GM18867 (cell line): ENCODE measurements at regions not wholly inside any gene's neighbourhood (a gene's known extent, or its start where the extent isn't known, plus 50 kb on each side); places are given as distances from the start of the nearest gene placed in this dataset.

Experiments used
- ATAC-seq: cut with Tn5 transposase; IDR thresholded peaks from one replicate; pipeline ENCODE4 v1.9.1; 2021; ENCODE audit warnings: mild to moderate bottlenecking, moderate library complexity; ENCODE audit not compliant: unreplicated experiment

DNA sequence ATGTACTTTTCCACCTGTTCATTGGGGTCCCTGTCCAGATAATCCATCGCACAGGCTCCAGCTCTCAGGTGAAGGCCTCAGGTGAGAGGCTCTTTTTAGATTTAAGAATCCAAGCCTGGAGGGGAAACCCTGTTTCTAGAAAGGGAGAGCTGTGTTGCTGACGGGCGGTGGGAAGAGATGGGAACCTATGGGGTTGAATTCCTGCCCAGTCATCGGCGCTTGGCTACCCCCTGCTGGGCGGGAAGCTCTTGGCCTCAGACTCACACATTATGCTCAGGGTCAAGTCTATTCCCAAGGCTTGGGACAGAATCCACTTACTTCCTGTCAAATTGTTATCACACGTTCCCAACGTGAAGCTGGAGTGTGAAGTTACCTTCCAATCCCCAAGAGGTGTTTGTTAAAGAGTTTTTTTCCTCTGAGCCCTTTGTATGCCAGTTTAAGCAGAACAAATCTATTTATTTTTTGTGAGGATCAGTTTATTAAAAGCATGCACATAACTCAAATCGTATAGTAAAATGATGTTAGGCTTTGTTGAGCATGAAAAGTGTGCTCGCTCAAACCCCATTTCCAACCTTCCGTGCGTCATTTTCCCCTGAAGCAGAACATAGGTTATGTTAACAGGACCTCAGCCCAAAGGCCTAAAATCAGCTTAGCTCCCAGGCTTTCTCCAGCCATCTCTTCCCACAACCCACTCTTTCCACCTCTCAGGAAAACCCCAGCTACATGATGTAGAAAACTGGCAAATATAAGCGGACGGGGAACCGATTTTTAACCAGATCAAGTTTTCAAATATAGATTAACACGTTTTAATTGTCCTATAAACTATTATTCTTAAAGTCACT, 181.7 kb upstream of the ETAA1 start:
- ATAC-seq = no peak

DNA sequence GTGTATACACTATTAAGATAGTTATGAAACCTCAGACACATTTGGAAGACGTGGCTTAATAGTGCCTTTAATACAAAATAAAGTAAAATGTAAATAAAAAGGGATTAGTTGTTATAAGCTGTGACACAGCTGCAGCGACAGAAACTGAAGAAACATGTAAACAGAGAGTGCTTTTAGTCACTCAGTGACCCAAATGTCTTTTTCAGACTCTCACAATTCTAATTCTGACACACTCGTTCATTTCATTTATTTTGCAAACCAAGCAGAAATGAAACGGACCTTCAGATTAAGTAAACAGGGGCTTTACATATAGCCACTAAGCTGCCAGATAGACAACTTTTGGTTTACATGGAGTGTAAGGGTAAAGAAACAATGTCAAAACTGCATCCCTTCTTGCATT, 181.0 kb upstream of the ETAA1 start:
- ATAC-seq = no peak

DNA sequence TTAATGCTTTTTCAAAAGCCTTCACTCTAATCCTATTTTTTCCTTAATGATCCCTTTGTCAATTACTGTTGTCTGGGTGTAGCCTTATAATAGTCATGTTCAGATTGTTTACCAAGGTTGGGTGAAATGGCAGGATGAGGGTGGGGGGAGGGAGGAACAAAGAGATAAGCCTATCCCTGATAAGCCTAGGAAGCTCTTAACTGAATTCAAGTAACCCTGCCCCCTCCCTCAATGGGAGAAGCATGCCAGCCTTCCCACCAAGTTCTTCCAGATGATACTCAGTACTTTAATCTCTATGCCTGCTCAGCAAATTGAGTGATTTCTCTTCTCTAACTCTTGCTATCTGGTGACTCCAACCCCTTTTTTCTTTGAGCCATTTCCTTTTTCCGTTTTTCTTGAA, 180.3 kb upstream of the ETAA1 start:
- ATAC-seq = no peak

DNA sequence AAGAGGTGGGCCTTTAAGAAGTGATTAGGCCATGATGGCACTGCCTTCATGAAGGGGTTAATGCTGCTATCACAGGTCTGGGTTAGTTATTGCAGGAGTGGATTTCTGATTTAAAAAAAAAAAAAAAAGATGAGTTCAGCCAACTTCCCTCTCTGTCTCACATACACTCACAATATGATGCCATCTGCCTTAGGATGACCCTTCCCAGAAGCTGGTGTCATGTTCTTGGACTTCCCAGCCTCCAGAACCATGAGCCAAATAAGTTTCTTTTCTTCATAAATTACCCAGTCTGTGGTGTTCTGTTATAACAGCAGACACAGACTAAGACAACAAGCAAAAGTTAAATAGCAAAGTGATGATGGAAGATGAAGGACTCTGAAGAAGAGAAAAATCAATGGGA, 179.7 kb upstream of the ETAA1 start:
- no peak for ATAC-seq

DNA sequence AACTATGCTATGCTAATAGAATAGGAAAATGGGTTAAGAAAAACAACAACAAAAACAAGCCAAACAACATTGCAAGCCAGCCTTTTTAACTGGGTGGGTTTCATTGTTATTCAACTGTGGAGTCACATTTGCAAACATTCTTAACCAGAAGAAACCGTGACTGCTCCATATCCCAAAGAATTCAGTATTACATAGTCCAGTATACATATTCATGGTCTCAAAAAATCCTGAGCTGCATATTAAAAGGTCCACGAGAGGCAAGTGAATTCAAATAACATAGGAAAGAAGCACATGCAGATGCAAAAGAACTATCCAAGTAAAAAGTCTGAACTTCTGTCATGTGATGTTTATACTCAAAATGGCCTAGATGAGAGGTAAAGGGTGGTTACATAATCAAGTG, 179.1 kb upstream of the ETAA1 start:
- no peak for ATAC-seq

DNA sequence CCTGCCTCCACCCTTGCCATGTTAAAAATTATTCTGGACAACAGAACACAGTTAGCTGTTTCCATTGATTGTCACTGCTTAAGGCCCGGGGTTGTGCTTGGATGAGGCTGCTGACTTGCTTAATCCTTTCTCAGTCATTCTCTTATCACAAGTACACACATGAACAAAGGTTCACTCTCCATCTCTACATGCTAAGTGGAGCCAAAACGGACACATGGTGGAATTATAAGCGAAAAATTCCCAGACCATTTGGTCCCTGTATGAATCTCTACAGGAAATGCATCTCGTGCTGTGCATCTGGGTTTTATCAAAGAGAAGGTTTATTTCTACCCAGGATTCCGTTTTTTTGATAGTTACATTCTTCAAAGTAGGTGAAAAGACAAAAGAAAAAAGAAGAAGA, 177.5 kb upstream of the ETAA1 start:
- ATAC-seq = no peak

DNA sequence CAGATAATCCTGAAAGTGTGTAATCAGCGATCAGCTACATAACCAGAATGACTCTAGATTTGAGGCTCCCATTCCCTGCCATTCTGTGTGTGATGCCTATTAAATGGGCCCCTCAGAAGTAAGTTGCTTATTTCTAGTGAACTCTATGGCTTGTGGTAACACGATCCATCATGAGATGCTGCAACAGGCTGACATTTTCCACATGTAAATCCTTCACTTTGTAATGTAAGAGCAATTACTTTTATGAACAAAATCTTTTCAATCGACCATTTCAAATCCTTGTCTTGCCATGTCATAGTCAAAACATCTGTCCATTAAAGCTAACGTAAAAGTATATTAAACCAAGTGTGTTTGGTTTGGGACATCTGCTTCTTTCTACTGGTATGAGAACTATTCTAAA, 175.9 kb upstream of the ETAA1 start:
- no peak for ATAC-seq

DNA sequence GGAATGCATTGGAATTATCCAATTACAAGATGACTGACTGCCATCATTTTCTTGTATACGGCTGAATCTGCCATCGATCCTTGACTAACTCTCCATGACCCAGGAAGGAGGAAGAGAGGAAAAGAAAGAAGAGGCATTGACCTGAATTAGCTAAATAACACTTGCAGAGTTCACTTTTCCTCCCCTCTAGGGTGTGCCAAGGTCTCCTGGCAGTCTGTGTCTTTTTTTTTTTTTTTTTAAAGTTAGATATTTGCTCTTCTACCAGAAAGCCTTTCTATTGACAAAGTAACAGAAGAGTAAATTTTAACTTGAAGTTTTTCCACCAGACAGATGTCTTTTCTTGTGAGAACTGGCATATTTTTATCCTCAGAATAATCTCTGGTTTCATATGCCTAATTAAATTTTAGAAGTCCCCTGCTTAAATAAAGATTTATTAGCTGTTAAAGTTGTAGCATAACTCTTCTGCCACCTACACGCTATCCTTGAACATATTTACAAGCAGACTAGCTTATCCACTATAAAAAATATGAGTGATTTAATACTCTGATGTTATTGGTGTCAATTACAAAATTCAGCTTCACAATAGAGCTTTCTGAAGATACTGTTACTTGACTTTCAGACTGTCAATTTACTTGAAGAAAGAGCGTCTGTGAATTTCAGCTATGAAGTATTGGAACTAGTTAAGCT, 171.7 kb upstream of the ETAA1 start:
- no peak for ATAC-seq

DNA sequence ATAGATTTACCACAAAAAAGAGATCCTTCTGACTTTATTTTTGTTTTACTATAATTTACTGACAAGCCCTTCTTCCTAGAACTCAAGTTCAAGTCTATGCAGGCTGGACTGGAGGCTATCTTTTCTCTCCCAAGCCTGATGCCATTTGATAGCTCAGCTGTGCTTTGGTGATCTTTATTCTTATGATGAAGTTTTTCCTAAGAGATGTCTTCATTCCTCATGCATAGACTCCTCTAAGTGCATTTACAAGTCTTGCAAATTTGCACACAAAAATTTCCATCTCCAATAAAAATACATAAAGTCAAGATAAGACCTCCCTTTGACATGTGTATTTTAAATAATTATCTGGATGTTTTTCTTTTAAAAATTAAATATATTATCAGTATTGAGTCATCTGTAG, 167.4 kb upstream of the ETAA1 start:
- no peak for ATAC-seq

DNA sequence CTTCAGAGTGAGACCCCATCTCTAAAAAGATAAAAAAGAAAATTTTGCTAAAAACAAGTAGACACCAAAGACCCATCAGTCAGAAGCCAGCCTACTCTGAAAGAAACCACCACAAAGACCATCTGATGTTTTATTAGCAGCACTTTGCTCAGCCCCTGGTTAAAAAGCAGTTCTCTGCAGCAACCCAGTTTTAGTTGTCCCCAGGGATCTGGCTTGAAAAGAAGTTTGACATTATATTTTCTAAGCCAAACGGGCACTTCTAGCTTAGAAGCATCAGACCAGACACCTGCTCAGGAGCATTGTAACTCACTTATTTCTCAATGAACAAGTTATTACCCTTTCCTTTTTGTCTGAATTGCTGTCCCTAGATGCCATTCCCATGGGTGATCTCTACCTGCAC, 164.2 kb upstream of the ETAA1 start:
- ATAC-seq = no peak

DNA sequence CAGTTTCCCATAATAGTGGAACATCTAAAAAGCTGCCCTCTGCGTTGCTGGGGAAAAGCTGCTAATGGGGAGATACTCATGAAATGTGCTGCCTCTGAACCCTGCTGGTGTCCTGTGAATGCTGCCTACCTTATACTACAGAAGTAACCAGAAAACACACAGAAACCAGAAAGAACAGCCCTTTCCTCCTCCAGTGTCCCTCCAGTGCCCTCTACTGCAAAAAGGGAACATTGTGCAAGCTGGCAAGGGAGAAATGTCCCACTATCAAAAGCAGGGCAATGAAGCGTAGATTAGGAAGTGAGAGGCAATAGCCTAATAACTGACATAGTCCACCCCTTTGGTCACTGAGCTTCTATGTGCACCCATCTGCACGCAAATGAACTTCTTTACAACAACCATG, 162.7 kb upstream of the ETAA1 start:
- no peak for ATAC-seq

DNA sequence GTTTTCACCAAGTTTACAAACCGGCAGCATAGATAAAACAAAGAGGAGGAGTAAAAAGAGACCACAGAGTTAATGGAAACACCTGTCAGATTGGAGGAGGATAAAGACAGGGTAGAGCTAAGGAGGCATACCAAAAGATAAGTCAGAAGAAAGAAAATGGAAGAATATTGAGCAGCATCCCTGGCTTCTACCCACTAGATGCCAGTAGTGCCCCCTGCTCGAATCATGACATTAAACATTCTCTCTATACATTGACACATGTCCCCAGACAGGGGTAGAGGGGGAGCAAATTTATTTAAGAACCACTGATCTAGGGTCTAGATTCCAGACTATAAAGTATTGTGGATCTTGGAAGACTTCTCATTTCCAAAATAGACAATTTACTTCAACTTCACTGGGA, 159.8 kb upstream of the ETAA1 start:
- ATAC-seq = no peak

DNA sequence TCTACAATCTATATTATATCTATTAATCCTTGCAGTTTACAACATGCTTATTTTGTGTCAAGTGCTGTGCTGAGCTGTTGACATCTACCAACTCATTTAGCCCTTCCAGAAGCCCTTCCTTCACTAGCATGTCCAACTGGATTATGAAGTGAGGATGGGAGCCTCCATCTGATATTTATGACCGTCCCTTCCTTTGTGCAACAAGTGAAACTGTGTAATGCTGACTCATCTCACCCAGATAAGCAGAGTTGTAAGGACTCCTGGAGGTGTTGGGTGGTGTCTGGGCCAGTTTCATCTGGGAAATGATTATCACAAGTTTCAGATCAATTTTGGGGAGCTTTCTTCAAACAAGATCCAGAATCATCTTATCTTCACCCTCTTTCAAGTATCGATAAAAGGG, 156.6 kb upstream of the ETAA1 start:
- no peak for ATAC-seq

DNA sequence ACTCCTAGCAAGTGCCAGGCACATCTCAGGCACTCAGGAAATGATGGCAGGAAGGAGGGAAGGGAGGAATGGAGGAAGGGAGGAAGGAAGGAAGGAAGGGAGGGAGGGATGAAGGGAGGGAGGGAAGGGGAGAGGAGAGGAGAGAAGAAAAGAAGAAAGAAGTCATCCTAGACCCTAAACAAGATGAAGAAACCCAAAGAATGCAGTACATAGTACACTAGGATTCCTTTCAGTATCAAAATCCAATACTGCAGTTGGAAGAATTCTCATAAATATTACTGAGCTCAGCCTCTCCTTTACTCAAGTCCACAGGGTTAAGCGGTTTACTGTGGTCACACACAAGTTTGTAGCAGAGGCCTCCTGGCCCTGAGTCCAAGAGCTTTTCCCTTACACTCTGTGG, 155.7 kb upstream of the ETAA1 start:
- no peak for ATAC-seq

DNA sequence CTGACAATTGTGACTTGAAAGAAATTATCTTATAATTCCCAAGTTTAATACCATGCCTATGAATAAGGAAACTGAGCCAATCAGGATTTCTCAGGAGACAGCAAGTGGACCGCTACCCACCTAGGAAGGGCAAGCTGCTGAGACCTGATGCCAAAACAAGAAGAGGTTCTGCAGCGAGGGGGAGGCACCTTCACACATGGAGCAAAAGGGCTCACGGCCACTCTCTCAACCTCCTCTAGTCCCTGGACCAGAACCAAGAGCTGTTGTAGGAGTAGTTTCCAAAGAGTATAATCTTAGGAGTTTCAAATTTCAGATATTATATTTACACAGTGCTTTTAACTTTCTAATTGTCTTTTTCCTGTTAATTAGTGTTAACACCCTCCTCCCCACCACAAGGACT, 154.7 kb upstream of the ETAA1 start:
- ATAC-seq = no peak

DNA sequence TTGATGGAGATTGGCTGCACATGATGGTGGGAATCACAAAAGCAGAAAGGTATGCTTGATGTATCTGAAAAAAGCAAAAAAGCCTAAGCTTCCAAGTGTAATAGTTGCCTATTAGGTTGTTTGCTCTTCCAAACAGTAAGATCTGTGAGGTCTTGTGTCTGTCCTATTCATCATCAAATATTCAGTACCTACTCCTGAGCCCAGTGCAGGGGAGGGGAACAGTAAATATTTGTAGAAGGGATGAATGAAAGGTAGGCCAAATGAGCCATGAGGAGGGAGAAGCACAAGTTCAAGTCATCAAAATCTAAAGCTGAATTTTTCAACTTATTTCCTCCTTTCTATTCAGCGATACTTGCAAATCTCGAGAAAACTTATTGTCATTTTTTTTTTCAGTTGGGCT, 153.2 kb upstream of the ETAA1 start:
- ATAC-seq = no peak

DNA sequence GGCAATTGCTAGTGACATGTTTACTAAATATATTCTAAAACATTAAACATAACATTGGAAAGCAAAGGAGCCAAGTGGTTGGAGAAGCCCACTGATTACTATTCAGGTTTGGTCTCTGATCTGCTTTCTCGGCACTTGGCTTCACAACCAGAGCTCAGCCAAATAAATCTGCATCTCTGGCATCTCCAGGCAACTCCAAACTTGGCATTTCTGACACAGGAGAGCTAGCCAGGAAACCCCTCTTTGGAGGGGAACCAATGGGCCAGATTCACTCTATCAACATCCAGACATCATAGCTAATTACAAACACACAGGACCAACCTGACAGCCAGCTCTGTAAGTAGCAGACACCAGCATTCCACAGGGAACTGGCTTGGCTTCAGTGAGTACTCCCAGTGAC, 150.3 kb upstream of the ETAA1 start:
- ATAC-seq = no peak

DNA sequence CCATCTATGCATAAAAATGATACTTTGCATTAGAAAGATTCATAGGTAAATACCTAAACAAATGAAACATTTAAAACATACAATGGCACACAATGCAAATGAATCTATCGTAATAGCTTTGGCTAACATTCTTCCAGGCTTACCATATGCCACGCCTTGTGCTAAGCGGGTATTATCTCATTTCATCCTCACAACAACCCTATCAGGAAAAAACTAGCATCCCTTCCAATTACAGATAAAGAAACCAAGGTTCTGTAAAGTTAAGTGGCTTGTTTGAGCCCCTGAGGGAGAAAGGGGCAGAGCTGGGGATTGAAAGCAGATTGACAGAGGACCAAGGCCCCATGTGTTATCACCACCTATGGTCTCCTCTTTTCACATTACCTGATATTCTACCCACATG, 145.4 kb upstream of the ETAA1 start:
- no peak for ATAC-seq

DNA sequence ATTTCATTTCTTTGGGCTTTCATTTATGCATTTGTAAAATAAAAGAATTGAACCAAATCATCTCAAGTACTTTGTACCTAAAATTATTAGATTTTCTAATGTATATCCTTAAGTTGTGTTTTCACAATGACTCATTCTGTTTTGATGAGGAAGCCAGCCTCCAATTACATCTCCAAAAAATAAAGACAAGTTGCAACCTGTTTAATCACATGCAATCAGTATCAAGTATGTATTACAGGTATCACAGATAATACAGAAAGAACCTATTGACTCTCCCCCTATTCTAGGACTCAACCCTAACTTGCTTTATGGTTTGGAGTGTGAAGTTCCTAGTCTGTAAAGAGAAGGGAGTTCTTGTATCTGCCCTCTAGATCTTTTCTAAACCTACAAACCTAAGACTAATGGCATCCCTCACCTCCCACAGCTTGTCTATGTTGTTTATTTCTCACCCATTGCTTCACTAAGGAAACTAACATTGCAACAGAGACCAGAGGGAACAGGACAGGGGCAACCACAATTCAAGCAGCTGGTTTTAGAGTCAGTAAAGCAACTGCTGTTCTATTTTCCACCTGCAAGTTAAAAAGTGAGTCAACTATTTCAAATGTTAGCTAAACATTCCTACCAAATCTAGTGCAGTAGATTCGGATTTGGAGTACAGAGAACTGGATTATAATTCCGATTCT, 141.1 kb upstream of the ETAA1 start:
- ATAC-seq = no peak

DNA sequence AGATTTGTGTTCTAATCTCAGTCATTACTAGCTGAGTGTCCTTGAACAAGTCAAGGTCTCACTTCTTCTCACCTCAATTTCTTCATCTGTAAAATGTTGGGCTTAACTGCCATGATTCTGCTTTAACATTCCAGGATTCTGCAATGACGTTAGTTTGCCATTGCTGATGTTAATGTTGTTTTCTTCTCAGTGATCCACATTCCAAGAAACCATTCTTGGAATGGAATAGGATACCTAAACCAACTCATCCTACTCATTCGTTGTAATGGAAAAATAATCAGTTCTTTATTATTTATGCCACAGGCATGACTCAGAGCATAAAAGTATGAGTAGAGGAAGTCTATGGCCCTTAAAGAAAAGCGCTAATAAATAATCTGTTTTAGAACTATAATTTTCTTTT, 140.2 kb upstream of the ETAA1 start:
- no peak for ATAC-seq

DNA sequence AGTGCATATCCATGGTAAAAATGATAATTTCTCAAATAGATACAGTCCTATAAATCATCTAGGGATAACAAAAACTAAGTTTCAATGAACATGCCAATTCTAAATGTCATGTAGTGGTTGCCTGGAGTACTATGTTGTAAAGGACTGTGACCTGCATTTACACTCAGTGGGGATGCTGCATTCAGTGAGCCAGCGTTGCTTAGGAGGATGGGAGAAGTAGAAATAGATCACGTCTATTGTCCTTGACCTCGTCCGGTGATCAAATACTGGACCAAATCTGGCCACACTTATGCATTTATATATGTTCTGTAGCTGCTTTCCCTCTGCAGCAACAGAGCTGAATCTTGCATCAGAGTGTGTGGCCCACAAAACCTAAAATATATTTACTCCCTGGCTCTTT, 139.0 kb upstream of the ETAA1 start:
- ATAC-seq = no peak

DNA sequence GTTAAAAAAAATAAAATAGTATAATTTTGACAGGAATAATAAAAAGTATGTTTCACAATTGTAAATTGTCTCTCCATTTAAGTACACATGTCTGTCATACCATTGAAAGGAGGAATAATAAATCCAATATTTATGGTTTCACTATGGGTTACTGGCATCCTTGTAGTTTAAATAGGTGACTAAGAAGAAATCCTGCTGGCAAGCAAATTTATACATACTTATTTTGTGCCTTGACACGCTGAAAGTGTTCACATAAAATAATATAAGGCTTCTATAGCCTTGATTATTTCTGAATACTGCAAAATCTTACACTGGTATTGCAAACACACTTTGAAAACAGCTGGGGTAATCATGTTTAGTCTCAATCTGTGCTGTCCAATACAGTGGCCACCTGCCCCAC, 138.3 kb upstream of the ETAA1 start:
- ATAC-seq = no peak
